ENCODE measurements at regions not wholly inside any gene's neighbourhood (a gene's known extent, or its start where the extent isn't known, plus 50 kb on each side); places are given as distances from the start of the nearest gene placed in this dataset.
"Not testable (repeated sequence)": the region's sequence is repeated elsewhere in the genome, so short reads cannot be mapped to it uniquely, and the experiment has no call there.

GRCh38 chr20:2203436-2203835 is 92.4 kb upstream of the TGM3 start:
- no peak for DNase-seq

GRCh38 chr20:2204021-2204420 is 91.8 kb upstream of the TGM3 start:
- no peak for DNase-seq

GRCh38 chr20:2206957-2207769 is 88.6 kb upstream of the TGM3 start:
- peak; percentile 6 for DNase-seq

GRCh38 chr20:2207770-2208097 is 88.1 kb upstream of the TGM3 start:
- no peak for DNase-seq

GRCh38 chr20:2208897-2209296 is 86.9 kb upstream of the TGM3 start:
- no peak for DNase-seq

GRCh38 chr20:2210646-2211552 is 84.9 kb upstream of the TGM3 start:
- no peak for DNase-seq

- no peak for DNase-seq
Measured at GRCh38 chr20:2212456-2213015, 83.3 kb upstream of the TGM3 start.

- peak; percentile 31 for DNase-seq
Measured at GRCh38 chr20:2213401-2213800, 82.4 kb upstream of the TGM3 start.

GRCh38 chr20:2217857-2218539 is 77.8 kb upstream of the TGM3 start:
- DNase-seq, result no peak

GRCh38 chr20:2219481-2220006 is 76.3 kb upstream of the TGM3 start:
- no peak for DNase-seq

GRCh38 chr20:2220298-2220697 is 75.5 kb upstream of the TGM3 start:
- DNase-seq, result no peak

- no peak for DNase-seq
Measured at GRCh38 chr20:2221921-2222320, 73.9 kb upstream of the TGM3 start.

- DNase-seq, result no peak
Measured at GRCh38 chr20:2223558-2224367, 72.0 kb upstream of the TGM3 start.

GRCh38 chr20:2224368-2224639 is 71.5 kb upstream of the TGM3 start:
- no peak for DNase-seq

- not testable (repeated sequence) for DNase-seq
Measured at GRCh38 chr20:2227285-2227684, 68.5 kb upstream of the TGM3 start.

- no peak for DNase-seq
Measured at GRCh38 chr20:2227861-2228260, 67.9 kb upstream of the TGM3 start.

GRCh38 chr20:2228926-2229325 is 66.9 kb upstream of the TGM3 start:
- DNase-seq, result no peak

GRCh38 chr20:2230726-2231488 is 64.9 kb upstream of the TGM3 start:
- DNase-seq, result no peak

- no peak for DNase-seq
Measured at GRCh38 chr20:2231701-2232100, 64.1 kb upstream of the TGM3 start.

GRCh38 chr20:2234598-2235191 is 61.1 kb upstream of the TGM3 start:
- peak; percentile 89 for DNase-seq

- no peak for DNase-seq
Measured at GRCh38 chr20:2236256-2236655, 59.5 kb upstream of the TGM3 start.

All from NCI-H187 treated with DMSO at 0.1 percent for 48 hours (cell line).